Mammary epithelial cell (primary cell): ENCODE measurements at regions not wholly inside any gene's neighbourhood (a gene's known extent, or its start where the extent isn't known, plus 50 kb on each side); places are given as distances from the start of the nearest gene placed in this dataset.

ENCODE experiments used
- EZH2 ChIP-seq: IDR thresholded peaks from 2 replicates; pipeline ENCODE4 v1.6.1; 2012; ENCODE audit warnings: low read length, inconsistent platforms, borderline replicate concordance
- TF ChIP-seq, protein P1 (sequence below), 2 donors: IDR thresholded peaks in 1 of 2; conservative IDR thresholded peaks in 1 of 2; 2 replicates each; pipeline ENCODE4 v1.5.1; 2011 to 2012; ENCODE audit warnings: inconsistent platforms in 2 of 2, low read length in 2 of 2, mild to moderate bottlenecking in 2 of 2, control low read depth in 1 of 2, low read depth in 1 of 2; ENCODE audit not compliant: insufficient read depth in 1 of 2; ENCODE audit errors: extremely low read depth in 1 of 2

DNA sequence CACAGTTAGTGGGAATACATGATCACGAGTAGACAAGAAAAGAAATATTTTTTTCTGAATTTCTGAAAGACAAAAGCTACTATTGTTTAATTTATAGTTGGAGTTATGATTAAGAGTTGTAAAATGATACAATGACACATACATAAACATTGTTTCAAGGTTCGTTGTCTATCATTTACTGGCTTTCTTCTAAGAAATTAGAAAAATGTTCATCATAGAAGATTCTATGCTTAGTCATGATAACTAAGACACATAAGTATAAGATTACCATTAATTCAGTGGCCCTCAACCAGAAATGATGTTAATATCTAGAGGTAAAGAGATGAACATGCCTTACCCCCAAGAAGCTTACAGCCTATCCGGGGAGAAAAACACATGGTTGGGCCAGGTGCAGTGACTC lies 1832.8 kb upstream of the PRR20A start:
- TF ChIP-seq, protein P1, sequence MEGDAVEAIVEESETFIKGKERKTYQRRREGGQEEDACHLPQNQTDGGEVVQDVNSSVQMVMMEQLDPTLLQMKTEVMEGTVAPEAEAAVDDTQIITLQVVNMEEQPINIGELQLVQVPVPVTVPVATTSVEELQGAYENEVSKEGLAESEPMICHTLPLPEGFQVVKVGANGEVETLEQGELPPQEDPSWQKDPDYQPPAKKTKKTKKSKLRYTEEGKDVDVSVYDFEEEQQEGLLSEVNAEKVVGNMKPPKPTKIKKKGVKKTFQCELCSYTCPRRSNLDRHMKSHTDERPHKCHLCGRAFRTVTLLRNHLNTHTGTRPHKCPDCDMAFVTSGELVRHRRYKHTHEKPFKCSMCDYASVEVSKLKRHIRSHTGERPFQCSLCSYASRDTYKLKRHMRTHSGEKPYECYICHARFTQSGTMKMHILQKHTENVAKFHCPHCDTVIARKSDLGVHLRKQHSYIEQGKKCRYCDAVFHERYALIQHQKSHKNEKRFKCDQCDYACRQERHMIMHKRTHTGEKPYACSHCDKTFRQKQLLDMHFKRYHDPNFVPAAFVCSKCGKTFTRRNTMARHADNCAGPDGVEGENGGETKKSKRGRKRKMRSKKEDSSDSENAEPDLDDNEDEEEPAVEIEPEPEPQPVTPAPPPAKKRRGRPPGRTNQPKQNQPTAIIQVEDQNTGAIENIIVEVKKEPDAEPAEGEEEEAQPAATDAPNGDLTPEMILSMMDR (conservative IDR thresholded peaks at IDR 0.05 in 1 of 2, IDR thresholded peaks at IDR 0.05 in 1 of 2; ENCODE audit: extremely low read depth in 1 of 2, insufficient read depth in 1 of 2, low read depth in 1 of 2, low read length in 2 of 2), result no peak
- TF ChIP-seq EZH2, result no peak
